HG03280 (cell line): ENCODE measurements at regions not wholly inside any gene's neighbourhood (a gene's known extent, or its start where the extent isn't known, plus 50 kb on each side); places are given as distances from the start of the nearest gene placed in this dataset.

ENCODE experiments used
- ATAC-seq: cut with Tn5 transposase; IDR thresholded peaks from one replicate; pipeline ENCODE4 v1.9.1; 2021; ENCODE audit warnings: mild to moderate bottlenecking, moderate library complexity; ENCODE audit not compliant: unreplicated experiment

GRCh38 chr6:40642837-40643236 is 55.7 kb upstream of the LRFN2 start:
- ATAC-seq = no peak

- no peak for ATAC-seq
These were observed 55.0 kb upstream of the LRFN2 start for GRCh38 chr6:40642190-40642589.

GRCh38 chr6:40640599-40641227 is 53.5 kb upstream of the LRFN2 start:
- ATAC-seq = no peak
